H9 (cell line): ENCODE measurements at regions not wholly inside any gene's neighbourhood (a gene's known extent, or its start where the extent isn't known, plus 50 kb on each side); places are given as distances from the start of the nearest gene placed in this dataset.

ENCODE experiments used
- DNase-seq: peaks from one replicate; pipeline ENCODE4 v3.0.0-alpha.2; 2017
- H2AFZ ChIP-seq: one replicate; pipeline ENCODE4 v1.6.1; 2013; ENCODE audit warnings: mild to moderate bottlenecking, low read length, control low read depth, moderate library complexity
- H2AK5ac ChIP-seq: 2 replicates; pipeline ENCODE4 v1.6.1; 2013; ENCODE audit warnings: low read length, control low read depth, mixed read lengths; ENCODE audit not compliant: insufficient read length
- H2BK120ac ChIP-seq: one replicate; pipeline ENCODE4 v1.6.1; 2013; ENCODE audit warnings: low read depth, mild to moderate bottlenecking, low read length, control low read depth, inconsistent platforms; ENCODE audit not compliant: poor library complexity, severe bottlenecking
- H2BK12ac ChIP-seq: 2 replicates; pipeline ENCODE4 v1.6.1; 2013; ENCODE audit warnings: low read length, control low read depth, mixed read lengths, low read depth; ENCODE audit not compliant: insufficient read length
- H2BK15ac ChIP-seq: 2 replicates; pipeline ENCODE4 v1.6.1; 2013; ENCODE audit warnings: low read depth, low read length, control low read depth
- H2BK20ac ChIP-seq: one replicate; pipeline ENCODE4 v1.6.1; 2013; ENCODE audit warnings: low read depth, mild to moderate bottlenecking, low read length, control low read depth, inconsistent platforms; ENCODE audit not compliant: poor library complexity, severe bottlenecking
- H2BK5ac ChIP-seq: 2 replicates; pipeline ENCODE4 v1.6.1; 2013; ENCODE audit warnings: low read length, control low read depth, mixed read lengths; ENCODE audit not compliant: insufficient read length
- H3K14ac ChIP-seq: 2 replicates; pipeline ENCODE4 v1.6.1; 2013; ENCODE audit warnings: low read length, control low read depth; ENCODE audit not compliant: insufficient read depth
- H3K18ac ChIP-seq: 2 replicates; pipeline ENCODE4 v1.6.1; 2013; ENCODE audit warnings: low read depth, mild to moderate bottlenecking, mixed read lengths, low read length, control low read depth; ENCODE audit not compliant: insufficient read length
- H3K23ac ChIP-seq: 2 replicates; pipeline ENCODE4 v1.6.1; 2013; ENCODE audit warnings: low read length, control low read depth, mixed read lengths, low read depth; ENCODE audit not compliant: insufficient read length
- H3K23me2 ChIP-seq: 2 replicates; pipeline ENCODE4 v1.6.1; 2013; ENCODE audit warnings: low read depth, mild to moderate bottlenecking, mixed read lengths, low read length, control low read depth; ENCODE audit not compliant: insufficient read length, poor library complexity, severe bottlenecking
- H3K27ac ChIP-seq: 2 replicates; pipeline ENCODE4 v1.5.1; 2013; ENCODE audit warnings: low read length, control low read depth, mixed read lengths, low read depth; ENCODE audit not compliant: insufficient read length
- H3K27me3 ChIP-seq: 2 replicates; pipeline ENCODE4 v1.6.1; 2013; ENCODE audit warnings: low read length, control low read depth, inconsistent platforms; ENCODE audit not compliant: insufficient read depth
- H3K4ac ChIP-seq: 2 replicates; pipeline ENCODE4 v1.6.1; 2013; ENCODE audit warnings: low read depth, mild to moderate bottlenecking, control low read depth, inconsistent platforms, low read length, moderate library complexity
- H3K4me1 ChIP-seq: 2 replicates; pipeline ENCODE4 v1.6.1; 2013; ENCODE audit warnings: low read length, control low read depth, inconsistent platforms; ENCODE audit not compliant: insufficient read depth
- H3K4me2 ChIP-seq: 2 replicates; pipeline ENCODE4 v1.6.1; 2013; ENCODE audit warnings: low read length, control low read depth, mixed read lengths; ENCODE audit not compliant: insufficient read length, insufficient read depth
- H3K56ac ChIP-seq: 2 replicates; pipeline ENCODE4 v1.6.1; 2013; ENCODE audit warnings: low read depth, mild to moderate bottlenecking, mixed read lengths, low read length, control low read depth; ENCODE audit not compliant: insufficient read length
- H3K79me1 ChIP-seq: 2 replicates; pipeline ENCODE4 v1.6.1; 2013; ENCODE audit warnings: low read depth, mild to moderate bottlenecking, moderate library complexity, low read length, control low read depth, inconsistent platforms; ENCODE audit not compliant: insufficient read depth, poor library complexity, severe bottlenecking
- H3K79me2 ChIP-seq: 2 replicates; pipeline ENCODE4 v1.6.1; 2013; ENCODE audit warnings: low read length, control low read depth, inconsistent platforms; ENCODE audit not compliant: insufficient read depth
- H3K9ac ChIP-seq: 2 replicates; pipeline ENCODE4 v1.6.1; 2013; ENCODE audit warnings: low read length, control low read depth, mixed read lengths; ENCODE audit not compliant: insufficient read length; ENCODE audit errors: extremely low read depth
- H3K9me3 ChIP-seq: one replicate; pipeline ENCODE4 v1.6.1; 2013; ENCODE audit warnings: low read depth, low read length, inconsistent platforms; ENCODE audit not compliant: control insufficient read depth
- H3T11ph ChIP-seq: one replicate; pipeline ENCODE4 v1.6.1; 2013; ENCODE audit warnings: mild to moderate bottlenecking, low read length, control low read depth, inconsistent platforms
- H4K20me1 ChIP-seq: one replicate; pipeline ENCODE4 v1.6.1; 2013; ENCODE audit not compliant: control insufficient read depth, insufficient read length, insufficient read depth
- H4K5ac ChIP-seq: 2 replicates; pipeline ENCODE4 v1.6.1; 2013; ENCODE audit warnings: low read depth, mild to moderate bottlenecking, mixed read lengths, low read length, control low read depth; ENCODE audit not compliant: insufficient read length
- H4K8ac ChIP-seq: replicated peaks from 2 replicates; pipeline ENCODE4 v1.6.1; 2013; ENCODE audit warnings: low read length, control low read depth, mixed read lengths, low read depth; ENCODE audit not compliant: insufficient read length
- H4K91ac ChIP-seq: 2 replicates; pipeline ENCODE4 v1.6.1; 2013; ENCODE audit warnings: low read depth, mild to moderate bottlenecking, moderate library complexity, mixed read lengths, low read length, control low read depth; ENCODE audit not compliant: insufficient read length
- H3K27ac Mint-ChIP-seq, 3 experiments: 2 replicates in 2 of 3; 3 replicates in 1 of 3; pipeline ENCODE4 v1.8.0; 2020 to 2021; ENCODE audit warnings: mixed read lengths in 3 of 3, mild to moderate bottlenecking in 1 of 3, moderate library complexity in 1 of 3
- H3K27me3 Mint-ChIP-seq: 2 replicates; pipeline ENCODE4 v1.8.0; 2021; ENCODE audit warnings: low read depth, mild to moderate bottlenecking, moderate library complexity, mixed read lengths
- H3K36me3 Mint-ChIP-seq, 3 experiments: 2 replicates in 2 of 3; 3 replicates in 1 of 3; pipeline ENCODE4 v1.8.0; 2020 to 2021; ENCODE audit warnings: low read depth in 3 of 3, mixed read lengths in 3 of 3; ENCODE audit not compliant: insufficient read depth in 1 of 3
- H3K4me1 Mint-ChIP-seq, 2 experiments: 2 replicates each; pipeline ENCODE4 v1.8.0; 2020; ENCODE audit warnings: mixed read lengths in 2 of 2
- H3K4me3 Mint-ChIP-seq, 2 experiments: 2 replicates in 1 of 2; 3 replicates in 1 of 2; pipeline ENCODE4 v1.8.0; 2020 to 2021; ENCODE audit warnings: mild to moderate bottlenecking in 2 of 2, mixed read lengths in 2 of 2, moderate library complexity in 1 of 2
- H3K9me3 Mint-ChIP-seq, 2 experiments: 2 replicates in 1 of 2; 3 replicates in 1 of 2; pipeline ENCODE4 v1.8.0; 2020; ENCODE audit warnings: mild to moderate bottlenecking in 2 of 2, mixed read lengths in 2 of 2, moderate library complexity in 1 of 2
- whole genome bisulfite sequencing: extraction: QIAGEN DNeasy Blood & Tissue Kit; methylation state at CpG from one replicate; pipeline ENCODE4 v1.1.7; 2013; ENCODE audit warnings: missing lambda C conversion rate, low lambda C conversion rate, mixed read lengths; ENCODE audit not compliant: insufficient read length; ENCODE audit errors: extremely low coverage; 5-methylcytosine and 5-hydroxymethylcytosine counted together
- TF ChIP-seq, protein P1 (sequence below): fragments of 200-600 bp; sonication (generic); conservative IDR thresholded peaks from 3 replicates; pipeline ENCODE4 v1.8.0; 2021; ENCODE audit warnings: antibody characterized with exemption, mild to moderate bottlenecking

DNA sequence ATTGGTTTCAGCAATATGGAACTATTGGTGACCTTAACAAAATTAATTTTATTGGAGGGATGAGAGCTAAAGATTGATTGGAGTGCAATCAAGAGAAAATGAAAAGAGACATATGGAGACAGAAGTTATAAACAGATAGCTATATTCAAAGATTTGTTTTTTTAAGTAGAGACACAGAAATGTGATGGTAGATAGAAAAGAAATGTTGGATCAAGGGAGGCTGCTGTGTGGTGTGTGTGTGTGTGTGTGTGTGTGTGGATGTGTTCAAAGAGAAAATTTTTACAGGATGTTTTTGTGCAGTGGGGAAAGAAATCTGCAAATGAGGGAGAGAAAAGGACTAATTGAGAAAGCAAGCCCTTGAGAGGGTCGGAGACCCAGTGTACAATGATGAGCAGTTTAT is 249.5 kb upstream of the SPHKAP start:
- Histone ChIP-seq H3K9me3 (no peaks in the 10 kb centered on the region), H2AK5ac (no peak overlapping the region), H4K5ac (no peak overlapping the region), H3K4ac (no peak overlapping the region), H3K4me1 (no peaks in the 10 kb centered on the region), H2BK12ac (no peak overlapping the region), H4K91ac (no peak overlapping the region), H2BK120ac (no peak overlapping the region), H2BK20ac (no peak overlapping the region), H3K27ac (no peak overlapping the region), H3K9ac (no peak overlapping the region), H3K23me2 (no peaks in the 10 kb centered on the region), H4K20me1 (no peaks in the 10 kb centered on the region), H3K79me2 (no peaks in the 10 kb centered on the region), H3K27me3 (no peaks in the 10 kb centered on the region), H2AFZ (no peak overlapping the region), H3K4me2 (no peak overlapping the region), H3K79me1 (no peaks in the 10 kb centered on the region), H3K23ac (no peak overlapping the region), H2BK15ac (no peak overlapping the region), H3K18ac (no peak overlapping the region), H3T11ph (no peak overlapping the region), H2BK5ac (no peak overlapping the region), H4K8ac (no peak overlapping the region), H3K14ac (no peak overlapping the region), H3K56ac (no peak overlapping the region)
- peaks cover 28 to 30% of the 10 kb centered on the region in 2 experiments for H3K9me3 Mint-ChIP-seq
- TF ChIP-seq, protein P1, sequence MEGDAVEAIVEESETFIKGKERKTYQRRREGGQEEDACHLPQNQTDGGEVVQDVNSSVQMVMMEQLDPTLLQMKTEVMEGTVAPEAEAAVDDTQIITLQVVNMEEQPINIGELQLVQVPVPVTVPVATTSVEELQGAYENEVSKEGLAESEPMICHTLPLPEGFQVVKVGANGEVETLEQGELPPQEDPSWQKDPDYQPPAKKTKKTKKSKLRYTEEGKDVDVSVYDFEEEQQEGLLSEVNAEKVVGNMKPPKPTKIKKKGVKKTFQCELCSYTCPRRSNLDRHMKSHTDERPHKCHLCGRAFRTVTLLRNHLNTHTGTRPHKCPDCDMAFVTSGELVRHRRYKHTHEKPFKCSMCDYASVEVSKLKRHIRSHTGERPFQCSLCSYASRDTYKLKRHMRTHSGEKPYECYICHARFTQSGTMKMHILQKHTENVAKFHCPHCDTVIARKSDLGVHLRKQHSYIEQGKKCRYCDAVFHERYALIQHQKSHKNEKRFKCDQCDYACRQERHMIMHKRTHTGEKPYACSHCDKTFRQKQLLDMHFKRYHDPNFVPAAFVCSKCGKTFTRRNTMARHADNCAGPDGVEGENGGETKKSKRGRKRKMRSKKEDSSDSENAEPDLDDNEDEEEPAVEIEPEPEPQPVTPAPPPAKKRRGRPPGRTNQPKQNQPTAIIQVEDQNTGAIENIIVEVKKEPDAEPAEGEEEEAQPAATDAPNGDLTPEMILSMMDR = no peak
- peaks cover 7 to 30% (median 11%) of the 10 kb centered on the region in 3 experiments; a peak in 6 of 7 replicates for H3K36me3 Mint-ChIP-seq
- DNase-seq = no peak
- WGBS = no CpG with 5 or more reads among the region's 1 CpG
- peaks cover 6 to 8% of the 10 kb centered on the region in 2 experiments for H3K4me1 Mint-ChIP-seq
- H3K27me3 Mint-ChIP-seq = no peaks in the 10 kb centered on the region
- H3K4me3 Mint-ChIP-seq = no peak overlapping the region
- H3K27ac Mint-ChIP-seq = no peak overlapping the region; a peak in 1 of 7 replicates
